Tibial nerve (tissue), 4 donors: ENCODE measurements at regions not wholly inside any gene's neighbourhood (a gene's known extent, or its start where the extent isn't known, plus 50 kb on each side); places are given as distances from the start of the nearest gene placed in this dataset.
A peak's percentile ranks its signal among the peaks of the same experiment; 100 is the strongest.

Source experiments
- DNase-seq, 2 donors: peaks; one replicate each; pipeline ENCODE4 v3.0.0-alpha.2; 2019; ENCODE audit warnings: low spot score in 2 of 2
- H3K27ac ChIP-seq, 4 donors: fragments of 200-600 bp; sonication (generic) in 3 of 4; one replicate each; pipeline ENCODE4 v1.5.1; 2017 to 2019; ENCODE audit warnings: mild to moderate bottlenecking in 1 of 4
- H3K27me3 ChIP-seq, 2 donors: fragments of 200-600 bp; sonication (generic) in 1 of 2; one replicate each; pipeline versions ENCODE4 v1.5.1 to v1.6.0; 2017 to 2019
- H3K36me3 ChIP-seq, 3 donors: fragments of 200-600 bp; sonication (generic); one replicate each; pipeline ENCODE4 v1.5.1; 2018 to 2019
- H3K4me1 ChIP-seq, 4 donors: fragments of 200-600 bp; sonication (generic) in 3 of 4; one replicate each; pipeline ENCODE4 v1.5.1; 2017 to 2019
- H3K4me3 ChIP-seq, 4 donors: fragments of 200-600 bp; sonication (generic) in 3 of 4; one replicate each; pipeline ENCODE4 v1.5.1; 2017 to 2019; ENCODE audit warnings: mild to moderate bottlenecking in 1 of 4, moderate library complexity in 1 of 4
- H3K9me3 ChIP-seq, 4 donors: fragments of 200-600 bp; sonication (generic) in 3 of 4; one replicate each; pipeline ENCODE4 v1.5.1; 2017 to 2019
- CTCF ChIP-seq, 5 experiments: fragments of 200-600 bp in 3 of 5; fragments of 450-650 bp in 2 of 5; sonication (generic) in 3 of 5; IDR thresholded peaks; one replicate each; pipeline ENCODE4 v1.5.1; 2016 to 2019; ENCODE audit warnings: antibody characterized with exemption in 5 of 5, mild to moderate bottlenecking in 3 of 5, moderate library complexity in 2 of 5
- EP300 ChIP-seq, 2 donors: sonication (generic); formaldehyde crosslinking; IDR thresholded peaks; one replicate each; pipeline ENCODE4 v1.6.1; 2017; ENCODE audit warnings: antibody characterized with exemption in 2 of 2, mild to moderate bottlenecking in 1 of 2
- POLR2A ChIP-seq, 2 donors: fragments of 450-650 bp; IDR thresholded peaks; one replicate each; pipeline ENCODE4 v1.6.1; 2017; ENCODE audit warnings: antibody characterized with exemption in 2 of 2, mild to moderate bottlenecking in 2 of 2, moderate library complexity in 2 of 2
- WGBS, 2 donors: methylation state at CpG; one replicate each; pipeline ENCODE4 v1.1.5; 2018; 5-methylcytosine and 5-hydroxymethylcytosine counted together

- TF ChIP-seq CTCF (IDR thresholded peaks at IDR 0.05) (no peak), EP300 (IDR thresholded peaks at IDR 0.05) (peak in 1 of 2 donors; percentile 63)
- 60 to 61% methylated on average over 2 of the region's 2 CpGs for WGBS, 2 donors
These were observed 259.2 kb upstream of the CRY1 start for GRCh38 chr12:107352347-107353081.

GRCh38 chr12:107353312-107353711 is 260.0 kb upstream of the CRY1 start:
- 91 to 92% methylated on average over 2 of the region's 2 CpGs for WGBS, 2 donors
- Histone ChIP-seq H3K27me3 (no peaks in the 10 kb centered on the region), H3K27ac (no peak overlapping the region), H3K9me3 (no peaks in the 10 kb centered on the region), H3K4me1 (no peaks in the 10 kb centered on the region), H3K36me3 (no peaks in the 10 kb centered on the region), H3K4me3 (no peak overlapping the region)
- DNase-seq, result no peak
- TF ChIP-seq CTCF (IDR thresholded peaks at IDR 0.05) (no peak), POLR2A (IDR thresholded peaks at IDR 0.05) (no peak), EP300 (IDR thresholded peaks at IDR 0.05) (no peak)

More at GRCh38 chr12:107352347-107353081, 259.2 kb upstream of the CRY1 start:
- no peaks in the 10 kb centered on the region for H3K36me3 ChIP-seq
- no peak overlapping the region for H3K27ac ChIP-seq
- DNase-seq, result peak in 1 of 2 donors; percentile 9
- peaks cover 0 to 2% (median 0%) of the 10 kb centered on the region in 4 donors for H3K9me3 ChIP-seq
- no peaks in the 10 kb centered on the region for H3K27me3 ChIP-seq
- H3K4me3 ChIP-seq, result no peak overlapping the region
- no peaks in the 10 kb centered on the region for H3K4me1 ChIP-seq

DNA sequence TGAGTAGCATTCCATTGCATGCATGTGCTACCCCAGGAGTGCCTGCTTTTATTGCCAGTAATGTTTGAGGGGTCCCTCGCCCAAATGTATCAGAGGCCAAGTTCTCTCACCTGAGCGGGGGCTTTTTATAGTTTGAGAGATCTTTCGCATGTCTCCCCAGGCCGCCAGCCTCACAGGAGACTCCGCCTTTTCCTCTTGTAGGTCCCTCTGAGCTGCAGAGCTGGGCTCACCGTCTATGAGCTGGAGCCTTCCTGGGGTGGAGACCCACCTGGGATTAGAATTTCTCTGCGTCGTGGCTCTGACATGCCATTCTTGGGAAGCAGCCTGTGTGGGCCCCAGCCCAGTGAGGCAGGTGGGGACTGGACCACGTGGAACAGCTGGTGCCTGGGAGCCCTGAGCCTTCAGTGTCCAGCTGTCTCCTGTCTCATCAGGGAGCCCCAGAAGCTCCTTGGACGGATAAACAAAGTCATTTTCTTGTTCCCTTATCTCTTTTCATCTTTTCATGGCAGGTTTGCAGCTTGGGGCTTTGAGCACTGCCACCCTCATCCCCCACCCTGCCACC is 261.7 kb upstream of the CRY1 start:
- H3K27me3 ChIP-seq, result no peaks in the 10 kb centered on the region
- WGBS, 2 donors, result 65 to 70% methylated on average over 10 of the region's 10 CpGs
- no peaks in the 10 kb centered on the region for H3K36me3 ChIP-seq
- TF ChIP-seq POLR2A (IDR thresholded peaks at IDR 0.05), result no peak
- TF ChIP-seq EP300 (IDR thresholded peaks at IDR 0.05), result no peak
- TF ChIP-seq CTCF (IDR thresholded peaks at IDR 0.05), result no peak
- no peaks in the 10 kb centered on the region for H3K4me1 ChIP-seq
- no peaks in the 10 kb centered on the region for H3K9me3 ChIP-seq
- no peak overlapping the region for H3K27ac ChIP-seq
- DNase-seq, result no peak
- H3K4me3 ChIP-seq, result no peak overlapping the region

DNA sequence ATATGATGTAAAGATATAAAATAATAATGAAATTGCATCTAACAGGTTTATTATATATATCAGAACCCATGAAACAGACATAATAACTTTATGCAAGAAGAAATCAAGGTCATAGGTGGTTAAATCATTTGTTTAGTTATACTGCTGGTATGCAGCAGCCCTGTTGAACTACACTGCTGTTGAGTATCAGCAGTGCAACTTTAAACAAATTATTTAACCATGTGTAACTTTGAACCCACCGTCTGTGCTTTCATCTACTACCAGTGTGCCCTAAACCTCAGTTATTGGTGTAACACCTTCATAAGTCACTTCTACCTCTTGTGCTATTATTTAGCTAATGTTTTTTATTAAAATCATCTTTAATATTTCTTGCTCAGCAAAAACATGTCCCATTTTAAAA is 262.3 kb upstream of the CRY1 start:
- WGBS, 2 donors, result 54 to 57% methylated on average over 1 of the region's 1 CpG
- TF ChIP-seq POLR2A (IDR thresholded peaks at IDR 0.05), result no peak
- H3K9me3 ChIP-seq, result no peaks in the 10 kb centered on the region
- no peaks in the 10 kb centered on the region for H3K4me1 ChIP-seq
- no peaks in the 10 kb centered on the region for H3K36me3 ChIP-seq
- H3K27me3 ChIP-seq, result no peaks in the 10 kb centered on the region
- no peak overlapping the region for H3K27ac ChIP-seq
- H3K4me3 ChIP-seq, result no peak overlapping the region
- no peak for DNase-seq

DNA sequence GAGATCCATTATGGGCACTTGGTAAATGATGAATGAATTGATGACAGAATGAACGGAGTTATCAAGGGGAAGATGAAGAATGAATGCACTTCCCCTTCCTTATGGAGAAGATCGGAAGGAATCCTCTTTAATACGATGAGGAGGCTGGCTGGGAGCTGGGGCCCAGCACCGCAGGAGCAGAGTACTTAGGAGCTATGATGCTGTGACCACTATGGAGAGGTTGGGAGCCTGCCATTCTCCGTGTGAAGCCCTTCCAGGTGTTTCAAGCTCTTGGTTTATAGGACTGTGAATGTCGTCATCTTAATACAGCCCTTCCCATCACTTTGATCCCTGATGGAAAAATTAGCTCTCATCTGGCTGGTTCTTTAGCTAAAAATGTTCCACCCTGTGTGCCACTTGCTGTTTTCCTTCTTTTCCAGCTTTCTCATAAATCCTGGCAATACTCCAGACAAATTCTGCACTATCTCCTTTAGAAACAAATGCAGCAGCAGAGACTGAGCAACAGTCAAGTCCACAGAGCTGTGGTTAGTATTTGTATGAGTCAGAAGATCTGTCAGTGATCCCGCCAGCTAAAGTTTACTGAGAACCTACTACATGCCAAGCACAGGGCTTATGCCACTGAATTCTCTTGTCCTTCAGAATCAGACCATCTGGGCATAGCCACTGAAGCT is 263.1 kb upstream of the CRY1 start:
- TF ChIP-seq POLR2A (IDR thresholded peaks at IDR 0.05), result no peak
- TF ChIP-seq EP300 (IDR thresholded peaks at IDR 0.05), result no peak
- TF ChIP-seq CTCF (IDR thresholded peaks at IDR 0.05), result no peak
- Histone ChIP-seq H3K9me3 (no peaks in the 10 kb centered on the region), H3K36me3 (no peaks in the 10 kb centered on the region), H3K4me1 (no peaks in the 10 kb centered on the region), H3K27ac (no peak overlapping the region), H3K27me3 (no peaks in the 10 kb centered on the region), H3K4me3 (no peak overlapping the region)
- WGBS, 2 donors, result 75 to 77% methylated on average over 7 of the region's 7 CpGs
- DNase-seq, result no peak
